Cerebellar cortex (tissue), 1 donor: ENCODE measurements at regions not wholly inside any gene's neighbourhood (a gene's known extent, or its start where the extent isn't known, plus 50 kb on each side); places are given as distances from the start of the nearest gene placed in this dataset.
A peak's percentile ranks its signal among the peaks of the same experiment; 100 is the strongest.

Experiments
- DNase-seq: peaks from one replicate; pipeline ENCODE4 v3.0.0-alpha.2; 2015; ENCODE audit warnings: low spot score

GRCh38 chr14:38774162-38774561 lies 328.9 kb downstream of the SEC23A start:
- DNase-seq, result no peak

DNA sequence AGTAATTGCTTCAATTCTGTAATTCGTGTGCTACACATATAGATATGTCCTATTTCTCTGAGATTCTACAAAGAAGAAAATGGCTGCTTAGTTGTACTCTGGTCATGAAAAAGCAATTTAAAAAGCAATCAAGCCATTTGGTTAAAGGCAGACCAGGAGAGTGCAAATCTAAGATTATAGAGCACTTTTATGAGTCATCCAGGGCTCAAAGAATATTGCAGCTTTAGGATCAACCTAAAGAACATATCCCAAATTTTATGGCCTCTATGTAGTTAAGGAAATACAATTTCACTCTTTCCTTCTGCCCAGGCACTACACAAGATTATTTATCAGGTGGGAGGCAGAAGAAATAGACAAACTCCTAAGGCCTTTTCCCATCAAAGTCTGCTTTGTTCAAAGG lies 332.8 kb downstream of the SEC23A start:
- no peak for DNase-seq

DNA sequence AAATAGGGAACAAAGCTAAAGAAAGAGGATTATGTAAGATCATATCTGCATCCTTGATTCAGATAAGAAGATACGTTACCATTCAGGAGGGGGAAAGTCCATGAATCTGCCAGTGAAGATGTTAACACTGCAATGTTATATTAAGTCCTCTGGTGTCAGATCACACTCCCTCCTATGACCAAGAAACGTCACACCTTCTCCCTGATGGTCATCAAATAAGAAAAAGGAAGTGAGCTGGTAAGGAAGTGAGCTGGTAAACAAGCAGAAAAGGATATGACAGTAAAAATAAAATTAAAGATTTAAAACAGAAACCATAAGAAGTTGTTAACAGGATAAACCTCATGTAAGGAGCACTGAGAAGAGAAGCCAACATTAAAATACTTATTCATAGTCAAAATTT lies 340.2 kb downstream of the SEC23A start:
- DNase-seq, result no peak

DNA sequence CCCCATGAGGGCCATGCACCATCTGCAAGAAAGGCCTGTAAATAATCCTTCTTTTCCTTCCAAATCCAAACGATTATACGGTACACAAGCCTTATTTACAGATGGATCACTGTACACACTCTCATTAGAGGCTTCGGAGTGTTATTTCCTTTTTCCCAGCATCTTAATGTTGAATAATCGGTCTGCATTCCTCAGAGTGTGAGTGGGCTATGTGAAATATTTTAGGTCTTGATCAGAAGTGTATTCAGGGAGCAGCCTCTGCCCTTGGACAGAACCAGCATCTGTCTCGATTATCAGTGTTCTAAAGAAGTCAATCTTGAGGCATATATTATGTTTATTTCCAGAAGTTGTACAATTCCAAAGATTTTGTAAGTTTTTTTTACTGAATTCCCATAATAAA lies 340.6 kb downstream of the SEC23A start:
- no peak for DNase-seq

DNA sequence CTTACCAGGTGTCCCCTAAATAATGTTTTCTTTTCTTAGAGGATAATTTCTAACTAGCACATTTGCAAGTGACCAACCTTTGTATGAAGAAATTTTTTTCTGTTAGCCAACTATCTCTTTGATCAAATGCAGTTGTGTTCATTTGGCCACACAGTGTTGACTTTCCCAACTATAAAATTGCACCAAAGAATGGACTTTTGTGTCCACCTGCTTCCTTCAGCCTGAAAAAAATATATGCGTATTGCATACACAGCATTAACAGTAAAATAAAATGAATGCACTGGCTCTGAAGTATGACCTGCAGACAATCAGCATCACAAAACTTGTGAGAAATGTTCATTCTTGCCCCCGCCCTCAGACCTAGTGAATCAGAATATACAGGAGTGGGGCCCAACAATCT lies 342.0 kb downstream of the SEC23A start:
- no peak for DNase-seq

GRCh38 chr14:38758661-38759060 lies 344.4 kb downstream of the SEC23A start:
- no peak for DNase-seq

GRCh38 chr14:38755036-38755435 lies 348.0 kb downstream of the SEC23A start:
- no peak for DNase-seq

GRCh38 chr14:38752750-38753149 lies 350.3 kb downstream of the SEC23A start:
- DNase-seq, result no peak

DNA sequence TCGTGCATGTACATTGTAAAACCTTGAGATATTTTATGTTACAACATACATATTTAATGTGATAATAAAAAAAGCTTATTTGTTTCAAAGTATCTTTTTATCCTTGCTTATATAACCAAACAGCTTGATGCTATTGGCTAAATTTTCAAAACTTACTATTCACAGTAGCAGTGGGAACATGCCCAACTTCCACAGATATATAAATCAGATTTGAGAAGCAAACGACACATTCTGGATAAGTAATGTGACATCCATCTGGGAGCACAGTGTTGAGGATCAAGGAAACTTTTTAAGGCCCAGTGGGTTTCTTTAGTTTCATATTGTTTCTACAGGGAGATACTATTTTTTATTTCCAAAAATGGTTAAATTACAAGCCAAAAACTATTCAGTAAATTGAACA lies 350.7 kb downstream of the SEC23A start:
- no peak for DNase-seq

DNA sequence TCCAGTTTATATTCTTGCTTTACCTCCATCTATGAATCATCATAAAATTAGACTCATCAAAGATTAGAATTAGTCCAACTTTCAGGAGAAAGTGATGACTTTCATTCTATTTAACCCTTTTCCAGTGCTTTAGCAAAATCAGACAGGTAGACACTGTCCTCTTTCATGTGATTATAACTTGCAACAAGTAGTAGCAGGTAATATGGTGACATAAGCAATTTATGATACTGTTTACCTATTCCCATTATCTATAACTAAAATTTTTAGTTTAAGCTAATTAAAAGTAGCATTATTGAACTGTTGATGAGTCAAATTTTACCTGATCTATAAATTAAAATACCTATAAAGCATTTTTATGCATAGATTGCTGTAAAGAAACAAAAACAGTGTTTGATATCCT lies 351.6 kb downstream of the SEC23A start:
- no peak for DNase-seq

- DNase-seq, result no peak
Observed at GRCh38 chr14:38749936-38750335, 353.1 kb downstream of the SEC23A start.

DNA sequence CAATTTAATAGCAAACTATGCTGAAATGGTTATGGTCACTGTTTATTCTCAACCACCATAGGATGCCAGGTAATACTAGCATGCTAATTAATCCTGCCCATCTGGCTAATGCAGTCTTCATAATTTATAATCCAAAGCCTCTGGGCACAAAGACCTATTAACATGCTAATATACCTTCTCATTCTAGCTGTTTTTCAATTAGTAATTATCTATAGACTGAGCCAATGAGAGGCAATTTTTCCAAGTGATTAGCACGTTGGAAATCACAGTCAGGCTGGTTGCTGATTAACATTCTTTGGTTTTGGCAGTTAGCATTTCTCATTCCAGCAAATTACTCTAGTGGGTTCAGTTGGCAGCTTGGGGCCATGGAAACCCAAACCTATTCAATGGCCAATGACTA lies 357.2 kb downstream of the SEC23A start:
- DNase-seq, result no peak

- no peak for DNase-seq
Observed at GRCh38 chr14:38743966-38744584, 359.0 kb downstream of the SEC23A start.

- no peak for DNase-seq
Observed at GRCh38 chr14:38737686-38738407, 365.2 kb downstream of the SEC23A start.

GRCh38 chr14:38735005-38735404 lies 368.0 kb downstream of the SEC23A start:
- no peak for DNase-seq

- no peak for DNase-seq
Observed at GRCh38 chr14:38731962-38732361, 371.1 kb downstream of the SEC23A start.

DNA sequence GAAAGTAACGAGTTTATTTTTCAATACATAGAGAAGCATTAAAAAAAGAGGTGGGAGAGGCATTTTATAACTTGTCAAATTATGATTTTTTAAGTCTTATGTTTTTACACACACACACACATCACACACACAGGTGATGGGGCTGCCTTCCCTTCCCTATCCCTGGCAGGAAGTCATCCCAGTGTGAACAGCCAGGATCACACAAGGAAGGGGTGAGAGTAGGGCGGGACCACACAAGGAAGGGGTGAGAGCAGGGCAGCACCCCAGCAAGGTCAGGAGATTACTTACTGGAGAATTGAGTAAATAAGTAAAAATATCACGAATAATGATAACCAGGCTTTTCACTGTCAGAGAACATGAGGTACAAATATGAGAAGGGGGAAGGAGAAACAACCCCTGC lies 372.6 kb downstream of the SEC23A start:
- no peak for DNase-seq

DNA sequence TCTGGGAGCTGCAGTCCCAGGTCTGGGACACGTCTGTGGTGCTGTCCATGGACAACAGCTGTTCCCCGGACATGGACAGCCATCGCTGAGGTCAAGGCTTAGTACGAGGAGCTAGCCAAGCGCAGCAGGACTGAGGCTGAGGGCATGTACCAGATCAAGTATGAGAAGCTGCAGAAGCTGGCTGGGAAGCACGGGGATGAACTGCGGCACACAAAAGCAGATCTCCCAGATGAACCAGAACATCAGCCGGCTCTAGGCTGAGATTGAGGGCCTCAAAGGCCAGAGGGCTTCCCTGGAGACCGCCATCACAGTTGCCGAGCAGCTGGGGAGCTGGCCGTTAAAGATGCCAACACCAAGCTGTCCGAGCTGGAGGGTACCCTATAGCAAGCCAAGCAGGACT lies 375.3 kb downstream of the SEC23A start:
- no peak for DNase-seq

DNA sequence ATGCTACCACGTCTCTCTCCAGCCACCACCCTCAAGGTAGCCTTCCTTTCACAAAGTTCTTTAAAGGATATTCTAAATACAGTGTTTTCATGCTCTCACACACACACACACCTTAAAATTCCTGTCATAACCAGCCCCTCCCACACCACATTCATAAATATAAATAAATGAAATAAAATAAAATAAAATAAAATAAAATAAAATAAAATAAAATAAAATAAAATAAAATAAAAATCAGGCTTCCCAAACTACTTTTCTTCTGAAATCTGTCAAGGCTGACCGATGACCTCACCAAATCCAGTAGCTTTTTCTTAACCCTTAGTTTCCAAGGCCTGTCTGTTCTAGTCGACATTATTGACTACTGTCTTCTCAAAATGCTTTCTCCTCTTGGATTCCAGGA lies 378.4 kb downstream of the SEC23A start:
- DNase-seq, result no peak

DNA sequence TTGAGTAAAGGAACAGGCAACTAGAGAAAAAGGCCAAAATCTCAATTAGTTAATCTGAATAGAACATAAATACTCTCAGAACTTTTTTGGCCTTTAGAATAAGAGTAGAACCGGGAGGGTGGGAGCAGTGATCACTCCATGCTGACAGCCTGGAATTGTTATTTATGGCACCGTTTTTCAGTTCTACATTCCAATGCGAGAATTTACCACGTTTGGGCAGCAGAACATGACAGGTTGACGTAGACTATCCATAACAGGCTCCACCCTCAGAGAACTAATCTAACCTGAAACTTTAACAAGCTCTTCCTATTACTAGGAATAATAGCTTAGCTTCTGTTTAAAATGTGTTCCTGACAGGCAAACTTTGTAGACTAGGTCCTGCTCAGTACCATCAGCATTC lies 379.1 kb downstream of the SEC23A start:
- no peak for DNase-seq

DNA sequence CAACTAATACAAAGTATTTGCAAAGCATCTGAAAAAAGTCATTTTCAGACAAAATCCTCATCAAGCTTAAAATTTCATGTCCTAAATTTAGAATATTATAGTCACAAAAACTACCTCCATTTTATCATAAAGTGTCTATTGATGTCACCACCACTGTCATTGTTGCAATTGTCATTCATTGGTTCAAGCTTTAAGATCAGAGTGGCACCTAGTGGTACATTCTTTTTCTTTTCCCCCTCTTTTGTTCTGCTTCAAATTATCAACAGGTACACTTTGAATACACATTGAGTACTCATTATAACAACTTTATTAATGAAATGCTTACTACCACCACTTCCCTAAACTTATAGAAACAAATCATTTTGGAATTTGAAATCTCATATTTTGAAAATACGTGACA lies 379.8 kb downstream of the SEC23A start:
- no peak for DNase-seq

- peak; percentile 40 for DNase-seq
Observed at GRCh38 chr14:38721822-38722431, 381.1 kb downstream of the SEC23A start.

GRCh38 chr14:38718519-38718918 lies 384.5 kb downstream of the SEC23A start:
- no peak for DNase-seq

DNA sequence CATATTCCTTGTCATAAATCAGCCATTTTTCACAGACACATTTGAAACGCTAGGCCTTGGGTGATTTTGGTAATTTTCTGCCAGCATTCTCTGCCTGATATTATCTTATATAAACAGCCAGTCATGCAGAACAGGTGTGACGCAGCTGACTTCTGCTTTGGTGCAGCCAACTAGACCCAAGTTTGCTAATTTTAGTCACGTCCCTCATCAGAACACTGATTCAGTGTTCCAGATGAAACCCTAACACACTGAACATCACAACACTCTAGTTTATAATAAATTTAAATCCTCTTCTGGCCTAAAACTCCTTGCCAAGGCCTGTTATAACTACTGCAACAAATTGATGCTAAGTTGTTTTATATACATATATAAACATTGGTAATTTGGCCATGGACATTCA lies 386.1 kb downstream of the SEC23A start:
- no peak for DNase-seq
